GM12892 (cell line): ENCODE measurements at regions not wholly inside any gene's neighbourhood (a gene's known extent, or its start where the extent isn't known, plus 50 kb on each side); places are given as distances from the start of the nearest gene placed in this dataset.

Experiments
- POLR2A ChIP-seq: IDR thresholded peaks from 2 replicates; pipeline ENCODE4 v1.6.1; 2011; ENCODE audit warnings: low read depth, low read length, control low read depth
- POLR2AphosphoS5 ChIP-seq: IDR thresholded peaks from 2 replicates; pipeline ENCODE4 v1.6.1; 2011; ENCODE audit warnings: low read depth, low read length, control low read depth
- TAF1 ChIP-seq: IDR thresholded peaks from 2 replicates; pipeline ENCODE4 v1.6.1; 2011; ENCODE audit warnings: low read depth, mild to moderate bottlenecking, control low read depth, low read length, borderline replicate concordance

- TF ChIP-seq POLR2AphosphoS5: no peak
- no peak for TF ChIP-seq POLR2A
- no peak for TF ChIP-seq TAF1
These were observed 212.4 kb upstream of the DMAC1 start for GRCh38 chr9:8011974-8012373.
